Hepatocyte (in vitro differentiated cells): ENCODE measurements at regions not wholly inside any gene's neighbourhood (a gene's known extent, or its start where the extent isn't known, plus 50 kb on each side); places are given as distances from the start of the nearest gene placed in this dataset.

Experiments
- CTCF ChIP-seq: fragments of 200-600 bp; sonication (generic); IDR thresholded peaks from 2 replicates; pipeline ENCODE4 v1.5.1; 2016; ENCODE audit warnings: antibody characterized with exemption, mild to moderate bottlenecking; ENCODE audit not compliant: poor library complexity
- EZH2 ChIP-seq: fragments of 200-600 bp; sonication (generic); IDR thresholded peaks from 2 replicates; pipeline ENCODE4 v1.6.1; 2016; ENCODE audit warnings: antibody characterized with exemption, mild to moderate bottlenecking, borderline replicate concordance
- EZH2phosphoT487 ChIP-seq: fragments of 200-600 bp; sonication (generic); IDR thresholded peaks from one replicate; pipeline ENCODE4 v1.6.1; 2018; ENCODE audit warnings: antibody characterized with exemption, mild to moderate bottlenecking, low read depth, moderate library complexity; ENCODE audit not compliant: unreplicated experiment, severe bottlenecking

DNA sequence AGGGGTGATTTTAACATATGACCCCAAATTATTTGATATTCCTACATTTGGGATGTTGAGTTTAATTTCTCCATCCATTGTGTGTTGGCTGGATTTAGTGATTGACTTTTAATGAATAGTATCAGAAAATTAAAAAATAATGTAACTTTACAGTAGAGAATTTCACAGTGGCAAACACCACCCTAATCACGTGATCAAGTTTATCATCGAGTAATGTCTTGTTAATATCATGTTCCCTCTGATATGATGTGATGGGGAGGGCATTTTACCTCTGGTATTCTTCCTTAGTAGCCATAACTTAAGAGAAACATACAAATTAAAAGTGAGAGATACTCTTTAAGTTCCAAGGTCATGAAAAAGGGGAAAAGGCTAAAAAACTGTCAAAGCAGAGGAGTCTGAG is 602.0 kb upstream of the CELF4 start:
- no peak for TF ChIP-seq EZH2
- no peak for TF ChIP-seq CTCF
- no peak for TF ChIP-seq EZH2phosphoT487
